Ovary (tissue), 7 donors: ENCODE measurements at regions not wholly inside any gene's neighbourhood (a gene's known extent, or its start where the extent isn't known, plus 50 kb on each side); places are given as distances from the start of the nearest gene placed in this dataset. TPM values are rescaled to one million over a fixed set of nuclear protein-coding genes. Genes with fewer than 3 reads are reported as not detected.

Experiments
- DNase-seq, 5 donors: peaks; one replicate each; pipeline ENCODE4 v3.0.0-alpha.2; 2019 to 2020
- H3K27ac ChIP-seq, 2 donors: fragments of 200-600 bp; one replicate each; pipeline versions ENCODE4 v1.5.1 to v1.8.0; 2019 to 2022
- H3K27me3 ChIP-seq: fragments of 200-600 bp; one replicate; pipeline ENCODE4 v1.8.0; 2022
- H3K36me3 ChIP-seq: fragments of 200-600 bp; sonication (generic); one replicate; pipeline ENCODE4 v1.5.1; 2019
- H3K4me1 ChIP-seq: one replicate; pipeline ENCODE4 v1.8.1; 2013; ENCODE audit warnings: mild to moderate bottlenecking, moderate library complexity; ENCODE audit not compliant: insufficient read depth
- H3K4me3 ChIP-seq: fragments of 200-600 bp; sonication (generic); one replicate; pipeline ENCODE4 v1.5.1; 2017
- H3K9me3 ChIP-seq, 2 donors: fragments of 200-600 bp in 1 of 2; sonication (generic) in 1 of 2; one replicate each; pipeline versions ENCODE4 v1.5.1 to v1.8.1; 2013 to 2019; ENCODE audit warnings: mild to moderate bottlenecking in 1 of 2, moderate library complexity in 1 of 2
- EP300 ChIP-seq: sonication (generic); formaldehyde crosslinking; IDR thresholded peaks from one replicate; pipeline ENCODE4 v1.6.1; 2017; ENCODE audit warnings: antibody characterized with exemption
- POLR2A ChIP-seq: fragments of 450-650 bp; IDR thresholded peaks from one replicate; pipeline ENCODE4 v1.6.1; 2017; ENCODE audit warnings: antibody characterized with exemption, mild to moderate bottlenecking, moderate library complexity
- WGBS, 3 donors: extraction: QIAGEN DNeasy Blood & Tissue Kit in 1 of 3; methylation state at CpG; one replicate each; pipeline versions ENCODE4 v1.1.5 to v1.1.7; 2013 to 2017; 5-methylcytosine and 5-hydroxymethylcytosine counted together
- intact Hi-C, 4 donors: fragments of 100-400 bp; cut with DNase I; formaldehyde crosslinking; loops; one replicate each; pipeline versions ENCODE4 v1.11.0 to v1.15.1; 2022 to 2023
- small RNA-seq: library from RNA; depleted of rRNA; stranded (forward); fragments of <200 nt; gene quantifications from one replicate; pipeline ENCODE3, GENCODE V24; 2016
- TF ChIP-seq, protein P1 (sequence below), 3 donors: fragments of 450-650 bp in 2 of 3; fragments of 200-600 bp in 1 of 3; IDR thresholded peaks; one replicate each; pipeline versions ENCODE4 v1.5.1 to v1.8.0; 2016 to 2022; ENCODE audit warnings: antibody characterized with exemption in 3 of 3, mild to moderate bottlenecking in 1 of 3
- donor health status: DM: no; HTN: no; CAD: no; lungs with moderate emphysema.
- donor health status: DM: no; HTN: no; CAD: no.
- donor health status: Bipolar disorder and iron deficiency.
- donor health status: DM: no; HTN: no; CAD: no.
- donor health status: DM: yes; HTN: yes; CAD: no.

DNA sequence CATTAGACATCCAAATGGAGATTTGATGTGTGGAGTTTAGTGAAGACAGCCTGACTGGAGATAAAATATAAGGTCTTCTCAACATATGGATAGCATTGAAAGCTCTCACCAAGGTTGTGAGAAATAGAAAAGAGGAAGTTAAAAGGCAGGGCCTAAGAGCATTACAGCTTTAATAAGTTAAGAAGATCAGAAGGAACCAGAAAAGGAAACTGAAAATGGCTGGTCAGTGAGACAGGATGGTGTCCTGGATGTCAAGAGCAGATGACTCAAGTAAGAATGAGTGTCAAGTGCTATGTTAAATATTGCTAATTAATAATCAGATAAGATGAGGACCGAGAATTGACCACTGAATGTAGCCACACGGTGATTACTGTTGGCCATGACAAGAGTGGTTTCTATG is 642.9 kb downstream of the STPG2 start:
- Histone ChIP-seq H3K27me3 (no peaks in the 10 kb centered on the region), H3K4me1 (no peaks in the 10 kb centered on the region), H3K4me3 (no peak overlapping the region), H3K27ac (no peak overlapping the region), H3K36me3 (no peaks in the 10 kb centered on the region), H3K9me3 (no peaks in the 10 kb centered on the region)
- 92 to 95% (median 95%) methylated on average over 2 of the region's 2 CpGs for WGBS, 3 donors
- TF ChIP-seq, protein P1, sequence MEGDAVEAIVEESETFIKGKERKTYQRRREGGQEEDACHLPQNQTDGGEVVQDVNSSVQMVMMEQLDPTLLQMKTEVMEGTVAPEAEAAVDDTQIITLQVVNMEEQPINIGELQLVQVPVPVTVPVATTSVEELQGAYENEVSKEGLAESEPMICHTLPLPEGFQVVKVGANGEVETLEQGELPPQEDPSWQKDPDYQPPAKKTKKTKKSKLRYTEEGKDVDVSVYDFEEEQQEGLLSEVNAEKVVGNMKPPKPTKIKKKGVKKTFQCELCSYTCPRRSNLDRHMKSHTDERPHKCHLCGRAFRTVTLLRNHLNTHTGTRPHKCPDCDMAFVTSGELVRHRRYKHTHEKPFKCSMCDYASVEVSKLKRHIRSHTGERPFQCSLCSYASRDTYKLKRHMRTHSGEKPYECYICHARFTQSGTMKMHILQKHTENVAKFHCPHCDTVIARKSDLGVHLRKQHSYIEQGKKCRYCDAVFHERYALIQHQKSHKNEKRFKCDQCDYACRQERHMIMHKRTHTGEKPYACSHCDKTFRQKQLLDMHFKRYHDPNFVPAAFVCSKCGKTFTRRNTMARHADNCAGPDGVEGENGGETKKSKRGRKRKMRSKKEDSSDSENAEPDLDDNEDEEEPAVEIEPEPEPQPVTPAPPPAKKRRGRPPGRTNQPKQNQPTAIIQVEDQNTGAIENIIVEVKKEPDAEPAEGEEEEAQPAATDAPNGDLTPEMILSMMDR (IDR thresholded peaks at IDR 0.05), result no peak
- TF ChIP-seq EP300, result no peak
- no peak for TF ChIP-seq POLR2A
- no peak for DNase-seq
- intact Hi-C loops, result no loop called here

GRCh38 chr4:97504713-97505112 is 638.6 kb downstream of the STPG2 start:
- intact Hi-C loops, result no loop called here
- TF ChIP-seq POLR2A (no peak), EP300 (no peak)
- TF ChIP-seq, protein P1 (IDR thresholded peaks at IDR 0.05), result no peak
- Histone ChIP-seq H3K36me3 (no peaks in the 10 kb centered on the region), H3K27me3 (no peaks in the 10 kb centered on the region), H3K27ac (no peak overlapping the region), H3K4me1 (no peaks in the 10 kb centered on the region), H3K4me3 (no peak overlapping the region), H3K9me3 (no peaks in the 10 kb centered on the region)
- no peak for DNase-seq

DNA sequence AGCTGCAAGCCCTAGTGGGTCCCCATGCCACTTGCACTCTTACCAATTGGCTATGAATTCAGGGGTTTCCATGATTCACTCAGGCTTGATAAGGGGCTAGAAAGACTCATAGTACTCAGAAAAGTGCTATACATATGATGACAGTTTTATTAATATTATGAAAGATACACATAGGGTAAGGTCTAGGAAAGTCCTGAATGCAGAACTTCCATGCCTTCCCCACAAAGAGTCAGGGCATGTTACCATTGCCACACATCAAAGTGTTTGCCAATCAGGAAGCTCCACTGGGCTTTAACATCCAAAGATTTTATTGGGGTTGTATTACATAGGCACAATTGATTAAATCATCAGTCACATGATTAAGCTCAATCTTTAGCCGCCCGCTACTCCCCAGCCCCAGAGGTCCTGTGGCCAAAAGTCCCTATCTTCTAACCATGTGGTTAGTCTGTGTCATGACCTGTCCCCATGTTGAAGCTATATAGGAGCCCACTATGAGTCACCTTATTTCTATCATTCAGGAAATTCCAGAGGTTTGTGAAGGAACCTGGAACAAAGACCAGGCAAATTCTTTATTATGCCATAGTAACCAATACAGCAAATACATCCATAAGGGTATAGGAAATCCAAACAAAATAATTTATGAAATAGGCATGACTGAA is 635.6 kb downstream of the STPG2 start:
- H3K4me1 ChIP-seq, result no peaks in the 10 kb centered on the region
- 95 to 97% (median 95%) methylated on average over 2 of the region's 2 CpGs for WGBS, 3 donors

More for the DNA sequence above, 635.6 kb downstream of the STPG2 start:
- intact Hi-C loops, result no loop called here
- Histone ChIP-seq H3K27me3 (no peaks in the 10 kb centered on the region), H3K9me3 (no peaks in the 10 kb centered on the region), H3K36me3 (no peaks in the 10 kb centered on the region), H3K4me3 (no peak overlapping the region), H3K27ac (no peak overlapping the region)
- TF ChIP-seq POLR2A (no peak), EP300 (no peak)
- TF ChIP-seq, protein P1 (IDR thresholded peaks at IDR 0.05), result no peak
- DNase-seq, result no peak

Small RNA genes lying in the stretch of these regions (small RNA-seq; reads per million reads assigned to genes)
- gene COX7A2P2, result not detected
- not detected for gene RNU6-34P
